ENCODE measurements at regions not wholly inside any gene's neighbourhood (a gene's known extent, or its start where the extent isn't known, plus 50 kb on each side); places are given as distances from the start of the nearest gene placed in this dataset.

DNA sequence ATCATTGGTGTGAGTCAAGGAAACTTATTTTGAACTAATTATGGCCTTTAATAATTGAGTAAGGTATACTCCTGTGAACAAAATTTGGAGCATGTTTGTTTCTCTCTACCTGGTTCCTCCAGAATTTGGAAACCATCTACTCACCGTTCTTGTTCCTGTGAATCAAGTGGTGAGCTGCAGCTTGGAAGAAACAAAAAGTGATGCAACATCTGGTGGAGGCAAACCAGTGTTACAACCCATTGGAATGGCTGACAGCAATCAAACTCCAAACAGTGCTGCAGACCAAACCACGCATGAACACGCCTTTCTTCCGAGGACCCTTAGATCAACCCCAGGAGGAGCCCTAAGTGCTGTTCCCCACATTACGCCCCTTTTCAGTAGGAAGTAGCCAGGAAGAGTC is 104.7 kb upstream of the VASH1 start:
- no peak overlapping the region for H3K4me3 ChIP-seq (ENCODE audit: low read length)
- TF ChIP-seq, protein P1, sequence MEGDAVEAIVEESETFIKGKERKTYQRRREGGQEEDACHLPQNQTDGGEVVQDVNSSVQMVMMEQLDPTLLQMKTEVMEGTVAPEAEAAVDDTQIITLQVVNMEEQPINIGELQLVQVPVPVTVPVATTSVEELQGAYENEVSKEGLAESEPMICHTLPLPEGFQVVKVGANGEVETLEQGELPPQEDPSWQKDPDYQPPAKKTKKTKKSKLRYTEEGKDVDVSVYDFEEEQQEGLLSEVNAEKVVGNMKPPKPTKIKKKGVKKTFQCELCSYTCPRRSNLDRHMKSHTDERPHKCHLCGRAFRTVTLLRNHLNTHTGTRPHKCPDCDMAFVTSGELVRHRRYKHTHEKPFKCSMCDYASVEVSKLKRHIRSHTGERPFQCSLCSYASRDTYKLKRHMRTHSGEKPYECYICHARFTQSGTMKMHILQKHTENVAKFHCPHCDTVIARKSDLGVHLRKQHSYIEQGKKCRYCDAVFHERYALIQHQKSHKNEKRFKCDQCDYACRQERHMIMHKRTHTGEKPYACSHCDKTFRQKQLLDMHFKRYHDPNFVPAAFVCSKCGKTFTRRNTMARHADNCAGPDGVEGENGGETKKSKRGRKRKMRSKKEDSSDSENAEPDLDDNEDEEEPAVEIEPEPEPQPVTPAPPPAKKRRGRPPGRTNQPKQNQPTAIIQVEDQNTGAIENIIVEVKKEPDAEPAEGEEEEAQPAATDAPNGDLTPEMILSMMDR (conservative IDR thresholded peaks at IDR 0.05; ENCODE audit: low read depth, low read length), result no peak
- no peak for DNase-seq (ENCODE audit: low read depth)

DNA sequence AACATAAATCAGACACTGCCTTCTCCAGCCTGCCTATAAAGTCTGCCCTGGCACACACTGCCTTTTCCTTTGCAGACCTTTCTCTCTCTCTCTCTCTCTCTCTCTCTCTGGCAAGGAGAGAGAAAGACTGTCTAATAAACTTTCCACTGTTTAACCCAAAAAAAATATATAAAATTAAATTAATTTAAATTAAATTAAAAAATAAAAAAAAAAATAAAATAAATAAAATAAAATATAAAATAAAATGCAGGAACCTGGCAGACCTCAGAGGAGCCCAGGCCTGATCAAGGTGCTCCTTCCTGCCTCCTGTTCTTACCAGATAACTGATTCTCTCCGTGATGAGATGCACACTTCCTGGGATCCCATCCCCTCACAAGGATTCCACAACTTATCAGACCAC is 103.9 kb upstream of the VASH1 start:
- DNase-seq (ENCODE audit: low read depth), result no peak
- TF ChIP-seq, protein P1 (conservative IDR thresholded peaks at IDR 0.05; ENCODE audit: low read depth, low read length), result no peak
- H3K4me3 ChIP-seq (ENCODE audit: low read length), result no peak overlapping the region

DNA sequence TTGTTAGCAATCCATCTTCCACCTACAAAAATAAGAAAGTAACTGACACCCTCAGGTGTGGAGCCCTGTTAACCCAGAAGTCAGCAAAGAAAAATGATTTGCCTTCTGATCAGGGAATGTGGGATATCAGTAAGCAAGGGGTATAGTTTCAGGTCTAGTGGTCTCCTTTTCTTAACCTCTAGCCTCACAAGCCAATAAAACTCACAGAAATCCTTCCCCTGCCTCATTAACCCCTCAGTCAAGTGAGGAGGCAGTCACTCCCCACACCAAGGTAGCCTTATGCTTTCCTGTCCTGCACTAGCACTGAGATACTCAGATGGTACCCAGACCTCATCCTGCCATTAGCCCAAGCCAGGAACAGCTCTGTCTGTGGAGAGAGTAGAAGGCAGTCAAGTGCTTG is 103.4 kb upstream of the VASH1 start:
- no peak overlapping the region for H3K4me3 ChIP-seq (ENCODE audit: low read length)
- DNase-seq (ENCODE audit: low read depth), result no peak
- TF ChIP-seq, protein P1 (conservative IDR thresholded peaks at IDR 0.05; ENCODE audit: low read depth, low read length), result no peak

DNA sequence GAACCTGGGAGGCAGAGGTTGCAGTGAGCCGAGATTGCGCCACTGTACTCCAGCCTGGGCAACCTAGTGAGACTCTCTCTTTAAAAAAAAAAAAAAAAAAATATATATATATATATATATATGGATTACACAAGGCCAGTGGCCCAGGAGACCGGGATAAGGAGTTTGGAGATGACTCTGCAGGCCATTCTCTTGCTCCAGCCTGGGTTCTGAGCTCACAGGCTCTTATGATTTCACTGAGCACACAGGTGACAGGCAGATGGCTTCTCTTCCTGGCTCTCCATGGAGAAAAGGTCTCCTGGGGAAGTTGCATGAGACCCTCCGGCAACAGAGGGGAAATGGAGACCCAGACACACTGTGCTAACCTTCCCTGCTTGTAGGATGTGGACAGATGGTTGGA is 98.7 kb upstream of the VASH1 start:
- TF ChIP-seq, protein P1 (conservative IDR thresholded peaks at IDR 0.05; ENCODE audit: low read depth, low read length), result no peak
- DNase-seq (ENCODE audit: low read depth), result no peak
- H3K4me3 ChIP-seq (ENCODE audit: low read length), result no peak overlapping the region

DNA sequence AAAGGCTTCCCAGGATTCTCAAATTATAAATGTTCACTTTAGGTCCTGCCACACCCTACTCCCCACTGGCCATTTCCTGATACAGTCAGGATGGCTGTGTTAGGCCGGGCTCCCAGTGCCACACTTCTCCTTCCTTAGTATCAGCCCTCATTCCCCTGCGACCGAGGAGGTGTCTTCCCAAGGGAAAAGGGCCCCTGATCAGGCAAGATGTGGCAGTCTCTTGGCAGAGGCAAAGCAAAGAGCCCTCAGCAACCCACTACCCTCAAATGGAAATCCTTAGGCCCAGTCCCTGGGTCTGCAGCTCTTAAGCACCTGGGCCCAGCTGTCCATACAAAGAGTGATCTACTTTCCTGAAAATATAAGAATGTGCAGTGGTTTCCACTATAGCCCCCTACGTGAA is 96.5 kb upstream of the VASH1 start:
- DNase-seq (ENCODE audit: low read depth), result no peak
- no peak overlapping the region for H3K4me3 ChIP-seq (ENCODE audit: low read length)
- TF ChIP-seq, protein P1 (conservative IDR thresholded peaks at IDR 0.05; ENCODE audit: low read depth, low read length), result no peak

DNA sequence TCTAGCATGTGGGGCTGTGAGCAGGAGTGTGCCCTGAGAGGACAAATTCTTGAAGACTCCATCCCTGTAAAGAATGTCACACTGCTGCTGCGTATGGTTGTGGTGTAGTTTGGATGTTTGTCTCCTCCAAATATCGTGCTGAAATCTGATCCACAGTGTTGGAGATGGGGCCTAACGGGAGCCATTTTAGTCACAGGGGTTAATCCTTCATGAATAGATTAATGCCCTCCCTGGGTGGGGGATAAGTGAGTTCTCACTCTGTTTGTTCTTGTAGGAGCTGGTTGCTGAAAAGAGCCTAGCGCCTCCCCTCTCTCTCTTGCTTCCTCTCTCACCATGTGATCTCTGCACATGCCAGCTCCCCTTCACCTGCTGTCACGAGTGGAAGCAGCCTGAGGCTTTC is 94.5 kb upstream of the VASH1 start:
- TF ChIP-seq, protein P1 (conservative IDR thresholded peaks at IDR 0.05; ENCODE audit: low read depth, low read length), result no peak
- no peak for DNase-seq (ENCODE audit: low read depth)
- H3K4me3 ChIP-seq (ENCODE audit: low read length), result no peak overlapping the region

DNA sequence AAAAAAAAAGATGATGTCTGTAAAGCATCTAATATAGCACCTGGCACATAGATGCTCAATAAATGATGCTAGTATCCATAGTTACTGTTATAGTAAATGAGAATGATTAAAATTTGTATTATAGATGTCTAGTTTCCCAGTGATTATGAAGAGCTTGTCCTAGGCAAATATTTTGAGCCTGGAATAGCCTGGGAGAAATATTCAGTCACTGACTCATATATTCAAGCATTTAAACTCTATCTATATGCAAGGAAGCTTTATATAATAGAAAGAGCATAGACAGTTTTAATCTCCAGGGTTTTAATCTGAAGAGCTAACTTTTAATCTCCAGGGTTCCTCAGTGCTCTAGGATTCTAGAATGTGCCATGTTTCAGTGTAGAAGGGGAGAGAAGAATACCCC is 91.5 kb upstream of the VASH1 start:
- DNase-seq (ENCODE audit: low read depth), result no peak
- no peak overlapping the region for H3K4me3 ChIP-seq (ENCODE audit: low read length)
- TF ChIP-seq, protein P1 (conservative IDR thresholded peaks at IDR 0.05; ENCODE audit: low read depth, low read length), result no peak
